ENCODE measurements at regions not wholly inside any gene's neighbourhood (a gene's known extent, or its start where the extent isn't known, plus 50 kb on each side); places are given as distances from the start of the nearest gene placed in this dataset.

- Histone ChIP-seq H2BK15ac (ENCODE audit: low read length) (no peak overlapping the region), H3K27me3 (replicated peaks in 1 of 4; ENCODE audit: control insufficient read depth in 3 of 4, extremely low read depth in 1 of 4, insufficient read depth in 3 of 4, low read length in 3 of 4) (no peaks in the 10 kb centered on the region), H4K20me1 (replicated peaks in 1 of 2; ENCODE audit: control insufficient read depth in 1 of 2, insufficient read depth in 2 of 2, low read length in 2 of 2) (no peaks in the 10 kb centered on the region), H4K8ac (ENCODE audit: extremely low read depth, insufficient read depth, low read length) (no peak overlapping the region), H3K23me2 (ENCODE audit: low read depth, low read length) (no peaks in the 10 kb centered on the region), H3K36me3 (ENCODE audit: control insufficient read depth in 2 of 4, insufficient read depth in 4 of 4, low read length in 3 of 4) (peaks cover 0 to 4% (median 0%) of the 10 kb centered on the region in 4 experiments; a peak in 1 of 8 replicates), H3K27ac (ENCODE audit: low read depth, low read length) (no peak overlapping the region), H4K91ac (replicated peaks; ENCODE audit: insufficient read length, low read length) (no peak overlapping the region), H3K79me2 (ENCODE audit: control insufficient read depth in 1 of 2, insufficient read depth in 2 of 2, low read length in 2 of 2) (no peaks in the 10 kb centered on the region), H3K4me1 (replicated peaks in 1 of 4; ENCODE audit: control insufficient read depth in 3 of 4, insufficient read depth in 4 of 4, low read length in 3 of 4) (peaks cover 0 to 8% (median 2%) of the 10 kb centered on the region in 4 experiments; a peak in 2 of 7 replicates), H3K23ac (ENCODE audit: insufficient read length) (no peak overlapping the region), H3K4me2 (ENCODE audit: insufficient read depth in 1 of 2, low read depth in 2 of 2, low read length in 2 of 2) (no peak overlapping the region), H2BK12ac (ENCODE audit: low read depth, low read length) (no peak overlapping the region), H3K79me1 (ENCODE audit: low read depth, low read length) (no peaks in the 10 kb centered on the region), H4K5ac (ENCODE audit: insufficient read length, low read depth, low read length) (no peak overlapping the region), H3K18ac (ENCODE audit: extremely low read depth, low read length) (no peak overlapping the region), H3K9ac (replicated peaks in 1 of 4; ENCODE audit: extremely low read depth in 1 of 4, low read depth in 3 of 4, low read length in 3 of 4) (no peak overlapping the region), H2BK5ac (ENCODE audit: low read depth, low read length) (no peak overlapping the region), H2BK120ac (replicated peaks; ENCODE audit: low read depth, low read length) (no peak overlapping the region), H2AK5ac (ENCODE audit: low read depth, low read length) (no peak overlapping the region), H3K4me3 (ENCODE audit: extremely low read depth in 1 of 4, insufficient read depth in 2 of 4, low read depth in 3 of 4, low read length in 4 of 4) (no peak overlapping the region), H3K9me3 (ENCODE audit: insufficient read depth in 2 of 2, low read depth in 1 of 2, low read length in 1 of 2) (peaks cover 0 to 3% of the 10 kb centered on the region in 2 experiments; a peak in 1 of 4 replicates), H3K4ac (replicated peaks; ENCODE audit: insufficient read length, low read depth, low read length) (no peak overlapping the region), H3K56ac (replicated peaks; ENCODE audit: insufficient read length, low read depth, low read length) (no peak overlapping the region), H2BK20ac (ENCODE audit: low read length) (no peak overlapping the region), H3K14ac (ENCODE audit: insufficient read length) (no peak overlapping the region), H2AFZ (ENCODE audit: low read length) (no peak overlapping the region)
- CTCF ChIA-PET (ENCODE audit: partially characterized antibody) = interaction anchor here (0.7 kb wide), 1 partner anchor 254 kb away, joined by 3 read pairs; no protein-coding TSS in a partner anchor
- FAIRE-seq (no peak), DNase-seq (ENCODE audit: low read depth in 1 of 2, low spot score in 2 of 2) (no peak)
- POLR2A ChIA-PET (ENCODE audit: partially characterized antibody) = no interaction called here
- TF ChIP-seq MAFK (IDR thresholded peaks at IDR 0.05; ENCODE audit: low read depth, low read length) = no peak
- TF ChIP-seq MAX (IDR thresholded peaks at IDR 0.05) = no peak
- no peak for TF ChIP-seq ATF2 (IDR thresholded peaks at IDR 0.05; ENCODE audit: low read length)
- TF ChIP-seq CBX8 (IDR thresholded peaks at IDR 0.05; ENCODE audit: borderline replicate concordance, low read depth, low read length) = no peak
- TF ChIP-seq RNF2 (IDR thresholded peaks at IDR 0.05; ENCODE audit: borderline replicate concordance, low read depth, low read length, missing control alignments, poor library complexity, severe bottlenecking) = no peak
- TF ChIP-seq TAF1 (IDR thresholded peaks at IDR 0.05; ENCODE audit: low read depth, low read length) = no peak
- no peak for TF ChIP-seq ZNF274 (IDR thresholded peaks at IDR 0.05; ENCODE audit: borderline replicate concordance, extremely low read depth, low read length)
- TF ChIP-seq CREB1 (IDR thresholded peaks at IDR 0.05) = no peak
- TF ChIP-seq KDM4A (IDR thresholded peaks at IDR 0.05; ENCODE audit: low read depth, low read length, severe bottlenecking) = no peak
- TF ChIP-seq RFX5 (IDR thresholded peaks at IDR 0.05; ENCODE audit: borderline replicate concordance, low read depth, low read length) = no peak
- TF ChIP-seq ASH2L (IDR thresholded peaks at IDR 0.05; ENCODE audit: low read length) = no peak
- no peak for TF ChIP-seq GTF2F1 (IDR thresholded peaks at IDR 0.05; ENCODE audit: borderline replicate concordance, low read depth, low read length)
- WGBS, 2 experiments (ENCODE audit: extremely low coverage in 1 of 2, insufficient coverage in 1 of 2, insufficient read length in 1 of 2, insufficient replicate concordance in 2 of 2, low coverage in 1 of 2, low lambda C conversion rate in 2 of 2, missing lambda C conversion rate in 1 of 2) = 85% methylated on average over 2 of the region's 2 CpGs; no CpG with 5 or more reads in 1 of the 2 experiments
Measured at GRCh38 chr6:160891690-160892089, 99.9 kb upstream of the MAP3K4 start.
